SU-DHL-6 (cell line): ENCODE measurements at regions not wholly inside any gene's neighbourhood (a gene's known extent, or its start where the extent isn't known, plus 50 kb on each side); places are given as distances from the start of the nearest gene placed in this dataset.

Source experiments
- H2AFZ ChIP-seq: fragments of 200-600 bp; sonication (generic); 2 replicates; pipeline ENCODE4 v1.6.1; 2014; ENCODE audit warnings: low read depth, mild to moderate bottlenecking, moderate library complexity, mixed read lengths, antibody characterized with exemption, low read length; ENCODE audit not compliant: severe bottlenecking
- H3F3A ChIP-seq: fragments of 200-600 bp; shearing (Covaris generic); 2 replicates; pipeline ENCODE4 v1.6.0; 2016; ENCODE audit warnings: antibody characterized with exemption, mild to moderate bottlenecking; ENCODE audit not compliant: insufficient read depth
- H3K27ac ChIP-seq: fragments of 200-600 bp; sonication (generic); 2 replicates; pipeline ENCODE4 v1.5.1; 2016; ENCODE audit warnings: low read depth, mild to moderate bottlenecking, low read length, moderate library complexity, mixed read lengths
- H3K27me3 ChIP-seq: fragments of 200-600 bp; sonication (generic), shearing (Covaris generic); 2 replicates; pipeline ENCODE4 v1.6.0; 2014; ENCODE audit warnings: mild to moderate bottlenecking, low read length
- H3K36me3 ChIP-seq: fragments of 200-600 bp; sonication (generic); 2 replicates; pipeline ENCODE4 v1.6.1; 2014; ENCODE audit warnings: mild to moderate bottlenecking, low read length, mixed read lengths
- H3K4me2 ChIP-seq: fragments of 300-600, 200-600 bp; shearing (Covaris generic), sonication (generic); 2 replicates; pipeline ENCODE4 v1.6.0; 2014; ENCODE audit warnings: low read length, low read depth, mild to moderate bottlenecking; ENCODE audit not compliant: poor library complexity, severe bottlenecking
- H3K4me3 ChIP-seq: fragments of 200-600 bp; sonication (generic); 2 replicates; pipeline ENCODE4 v1.5.1; 2014; ENCODE audit warnings: antibody characterized with exemption, low read length, mild to moderate bottlenecking, mixed read lengths; ENCODE audit not compliant: insufficient read depth, poor library complexity, severe bottlenecking
- H3K79me2 ChIP-seq: fragments of 200-600 bp; sonication (generic); 2 replicates; pipeline ENCODE4 v1.6.1; 2014; ENCODE audit warnings: mild to moderate bottlenecking, low read length, moderate library complexity; ENCODE audit not compliant: insufficient read depth
- H3K9ac ChIP-seq: fragments of 200-600 bp; sonication (generic); 2 replicates; pipeline ENCODE4 v1.7.0; 2014; ENCODE audit warnings: mild to moderate bottlenecking, low read length
- H3K9me2 ChIP-seq: fragments of 200-600 bp; sonication (generic); replicated peaks from 2 replicates; pipeline ENCODE4 v1.6.1; 2014; ENCODE audit warnings: low read length; ENCODE audit not compliant: insufficient read depth
- H3K9me3 ChIP-seq: fragments of 200-600 bp; sonication (generic); 2 replicates; pipeline ENCODE4 v1.6.1; 2014; ENCODE audit warnings: low read length, mixed read lengths; ENCODE audit not compliant: insufficient read depth
- H4K20me1 ChIP-seq: fragments of 200-600 bp; sonication (generic); 2 replicates; pipeline ENCODE4 v1.6.1; 2014; ENCODE audit warnings: low read depth, mild to moderate bottlenecking, antibody characterized with exemption, low read length, moderate library complexity, mixed read lengths
- EZH2phosphoT487 ChIP-seq: fragments of 200-600 bp; sonication (generic), shearing (Covaris generic); conservative IDR thresholded peaks from 2 replicates; pipeline ENCODE4 v1.6.1; 2018; ENCODE audit warnings: mild to moderate bottlenecking, antibody characterized with exemption, low read length, moderate library complexity, mixed read lengths
- TF ChIP-seq, protein P1 (sequence below): fragments of 200-600 bp; sonication (generic); IDR thresholded peaks from one replicate; pipeline ENCODE4 v1.5.1; 2017; ENCODE audit warnings: antibody characterized with exemption, mild to moderate bottlenecking, low read length, moderate library complexity; ENCODE audit not compliant: insufficient read depth, poor library complexity, severe bottlenecking

- H3K36me3 ChIP-seq, result no peaks in the 10 kb centered on the region
- H3K9me2 ChIP-seq, result no peaks in the 10 kb centered on the region
These were observed 144.5 kb upstream of the GDNF start for GRCh38 chr5:37984300-37984699.

DNA sequence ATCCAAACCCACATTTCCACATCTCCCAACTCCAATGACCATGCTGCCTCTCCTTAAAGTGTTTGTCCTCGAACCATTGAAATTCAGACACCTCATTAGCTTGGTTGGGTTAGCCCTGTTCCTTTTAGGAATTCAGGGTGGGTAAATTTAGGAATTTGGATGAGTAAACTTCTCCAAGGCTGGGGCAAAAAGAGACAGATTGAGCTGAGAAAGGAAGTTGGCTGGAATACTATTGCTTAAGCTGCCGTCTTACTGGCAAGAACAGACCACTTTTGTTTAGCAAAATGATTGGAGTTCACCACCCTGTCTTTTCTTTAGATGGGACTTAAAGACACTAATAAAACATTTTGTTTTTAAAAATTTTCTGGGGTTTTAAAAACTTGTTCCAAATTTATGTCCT lies 143.6 kb upstream of the GDNF start:
- H3K4me2 ChIP-seq, result no peak overlapping the region
- H3F3A ChIP-seq, result no peaks in the 10 kb centered on the region
- H3K36me3 ChIP-seq, result no peaks in the 10 kb centered on the region

More at GRCh38 chr5:37984300-37984699, 144.5 kb upstream of the GDNF start:
- Histone ChIP-seq H3F3A (no peaks in the 10 kb centered on the region), H3K4me3 (no peak overlapping the region), H3K9ac (no peak overlapping the region), H3K79me2 (no peaks in the 10 kb centered on the region), H4K20me1 (no peaks in the 10 kb centered on the region), H3K27ac (no peak overlapping the region), H3K4me2 (no peak overlapping the region), H2AFZ (no peak overlapping the region), H3K27me3 (no peaks in the 10 kb centered on the region), H3K9me3 (no peaks in the 10 kb centered on the region)
- TF ChIP-seq EZH2phosphoT487, result no peak

GRCh38 chr5:37979559-37979958 lies 139.7 kb upstream of the GDNF start:
- Histone ChIP-seq H3K4me2 (no peak overlapping the region), H3K9me3 (no peaks in the 10 kb centered on the region), H3K9ac (no peak overlapping the region), H3K79me2 (no peaks in the 10 kb centered on the region), H3K27me3 (no peaks in the 10 kb centered on the region), H3K27ac (no peak overlapping the region), H3K9me2 (no peaks in the 10 kb centered on the region), H2AFZ (no peak overlapping the region), H4K20me1 (no peaks in the 10 kb centered on the region), H3K4me3 (no peak overlapping the region), H3F3A (no peaks in the 10 kb centered on the region), H3K36me3 (no peaks in the 10 kb centered on the region)
- TF ChIP-seq EZH2phosphoT487, result no peak
- TF ChIP-seq, protein P1, sequence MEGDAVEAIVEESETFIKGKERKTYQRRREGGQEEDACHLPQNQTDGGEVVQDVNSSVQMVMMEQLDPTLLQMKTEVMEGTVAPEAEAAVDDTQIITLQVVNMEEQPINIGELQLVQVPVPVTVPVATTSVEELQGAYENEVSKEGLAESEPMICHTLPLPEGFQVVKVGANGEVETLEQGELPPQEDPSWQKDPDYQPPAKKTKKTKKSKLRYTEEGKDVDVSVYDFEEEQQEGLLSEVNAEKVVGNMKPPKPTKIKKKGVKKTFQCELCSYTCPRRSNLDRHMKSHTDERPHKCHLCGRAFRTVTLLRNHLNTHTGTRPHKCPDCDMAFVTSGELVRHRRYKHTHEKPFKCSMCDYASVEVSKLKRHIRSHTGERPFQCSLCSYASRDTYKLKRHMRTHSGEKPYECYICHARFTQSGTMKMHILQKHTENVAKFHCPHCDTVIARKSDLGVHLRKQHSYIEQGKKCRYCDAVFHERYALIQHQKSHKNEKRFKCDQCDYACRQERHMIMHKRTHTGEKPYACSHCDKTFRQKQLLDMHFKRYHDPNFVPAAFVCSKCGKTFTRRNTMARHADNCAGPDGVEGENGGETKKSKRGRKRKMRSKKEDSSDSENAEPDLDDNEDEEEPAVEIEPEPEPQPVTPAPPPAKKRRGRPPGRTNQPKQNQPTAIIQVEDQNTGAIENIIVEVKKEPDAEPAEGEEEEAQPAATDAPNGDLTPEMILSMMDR, result no peak

More for the DNA sequence above, 143.6 kb upstream of the GDNF start:
- Histone ChIP-seq H3K9ac (no peak overlapping the region), H3K9me3 (no peaks in the 10 kb centered on the region), H3K27ac (no peak overlapping the region), H3K79me2 (no peaks in the 10 kb centered on the region), H4K20me1 (no peaks in the 10 kb centered on the region), H2AFZ (no peak overlapping the region), H3K9me2 (no peaks in the 10 kb centered on the region), H3K27me3 (no peaks in the 10 kb centered on the region), H3K4me3 (no peak overlapping the region)
- TF ChIP-seq EZH2phosphoT487, result no peak
- TF ChIP-seq, protein P1, result no peak

DNA sequence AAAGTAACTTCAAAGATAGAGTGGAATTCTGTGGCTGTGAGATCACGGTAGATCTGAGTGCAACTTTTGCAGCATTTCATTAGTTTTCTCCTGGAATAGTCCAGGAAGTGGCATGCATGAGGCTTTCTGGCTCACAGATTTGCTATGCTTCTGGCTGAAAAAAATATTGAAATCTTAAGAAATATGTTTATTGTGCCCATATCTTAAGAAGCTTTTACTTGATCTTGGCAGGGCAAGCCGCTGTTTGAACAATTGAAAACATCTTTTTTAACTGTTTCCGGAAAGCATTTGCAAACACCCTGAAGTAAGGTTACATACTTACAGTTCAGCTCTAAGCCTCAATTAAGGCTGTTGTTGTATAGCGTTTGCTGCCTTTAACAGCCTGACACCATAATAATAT lies 135.7 kb upstream of the GDNF start:
- no peaks in the 10 kb centered on the region for H3K36me3 ChIP-seq
- H3K27ac ChIP-seq, result no peak overlapping the region
- H3F3A ChIP-seq, result no peaks in the 10 kb centered on the region
- no peak overlapping the region for H3K9ac ChIP-seq
- no peaks in the 10 kb centered on the region for H3K9me3 ChIP-seq
- no peaks in the 10 kb centered on the region for H4K20me1 ChIP-seq
- H3K9me2 ChIP-seq, result no peaks in the 10 kb centered on the region
- no peak for TF ChIP-seq EZH2phosphoT487
- TF ChIP-seq, protein P1, result no peak
- no peaks in the 10 kb centered on the region for H3K27me3 ChIP-seq
- no peak overlapping the region for H2AFZ ChIP-seq
- H3K79me2 ChIP-seq, result no peaks in the 10 kb centered on the region
- H3K4me3 ChIP-seq, result no peak overlapping the region
- H3K4me2 ChIP-seq, result no peak overlapping the region
